HG03045 (cell line): ENCODE measurements at regions not wholly inside any gene's neighbourhood (a gene's known extent, or its start where the extent isn't known, plus 50 kb on each side); places are given as distances from the start of the nearest gene placed in this dataset.
"Not testable (repeated sequence)": the region's sequence is repeated elsewhere in the genome, so short reads cannot be mapped to it uniquely, and the experiment has no call there.

Source experiments
- ATAC-seq: cut with Tn5 transposase; IDR thresholded peaks from one replicate; pipeline ENCODE4 v1.9.1; 2021; ENCODE audit warnings: mild to moderate bottlenecking, moderate library complexity; ENCODE audit not compliant: unreplicated experiment

DNA sequence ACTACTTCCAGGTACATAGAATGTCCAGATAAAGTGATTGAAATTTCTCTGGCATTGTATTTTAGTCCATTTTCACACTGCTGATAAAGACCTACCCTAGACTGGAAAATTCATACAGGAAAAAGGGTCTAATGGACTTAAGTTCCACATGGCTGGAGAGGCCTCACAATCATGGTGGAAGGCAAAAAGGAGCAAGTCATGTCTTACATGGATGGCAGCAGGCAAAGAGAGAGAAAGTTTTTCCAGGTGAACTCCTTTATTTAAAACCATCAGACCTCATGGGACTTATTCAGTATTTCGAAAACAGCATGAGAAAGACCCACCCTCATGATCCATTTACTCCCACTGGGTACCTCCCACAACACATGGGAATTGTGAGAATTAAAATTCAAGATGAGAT is 1359.7 kb upstream of the RAG2 start:
- ATAC-seq: no peak

DNA sequence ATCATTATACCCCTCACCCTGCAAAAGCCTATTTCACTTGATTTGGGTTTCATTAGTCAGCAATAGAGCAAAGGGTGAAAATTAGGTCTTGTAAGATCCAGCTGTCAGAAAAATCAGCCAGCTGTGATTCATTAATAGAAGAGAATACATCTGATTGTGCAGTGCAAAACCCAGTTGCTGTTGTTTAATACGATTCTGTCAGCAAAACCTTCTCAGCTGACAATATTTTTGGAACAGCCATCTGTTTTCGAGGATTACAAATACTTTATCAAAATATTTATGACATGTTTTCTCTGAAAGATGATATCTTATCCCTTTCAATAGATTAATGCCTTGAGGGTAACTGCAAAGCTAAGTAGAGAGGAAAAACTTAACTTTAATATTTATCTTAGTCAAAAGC is 1354.0 kb upstream of the RAG2 start:
- no peak for ATAC-seq

DNA sequence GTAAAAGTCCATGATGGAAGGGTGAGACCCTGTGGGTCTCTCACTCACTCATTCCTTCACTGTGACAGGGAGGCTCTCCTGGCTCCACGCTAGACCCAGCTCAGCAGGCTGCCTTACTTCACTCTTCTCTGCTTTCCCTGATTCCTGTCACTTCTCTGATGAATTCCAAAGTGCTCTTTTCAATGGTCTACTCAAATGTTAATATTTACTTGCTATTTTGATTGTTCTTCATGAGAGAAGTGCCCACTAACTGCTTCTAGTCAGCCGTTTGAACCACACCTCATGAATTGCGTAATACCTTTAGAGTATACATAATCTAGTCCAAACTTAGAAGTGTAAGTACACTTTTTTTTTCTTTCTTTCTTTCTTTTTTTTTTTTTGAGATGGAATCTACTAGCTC is 1350.2 kb upstream of the RAG2 start:
- no peak for ATAC-seq

GRCh38 chr11:37947821-37948220 is 1349.8 kb upstream of the RAG2 start:
- no peak for ATAC-seq

DNA sequence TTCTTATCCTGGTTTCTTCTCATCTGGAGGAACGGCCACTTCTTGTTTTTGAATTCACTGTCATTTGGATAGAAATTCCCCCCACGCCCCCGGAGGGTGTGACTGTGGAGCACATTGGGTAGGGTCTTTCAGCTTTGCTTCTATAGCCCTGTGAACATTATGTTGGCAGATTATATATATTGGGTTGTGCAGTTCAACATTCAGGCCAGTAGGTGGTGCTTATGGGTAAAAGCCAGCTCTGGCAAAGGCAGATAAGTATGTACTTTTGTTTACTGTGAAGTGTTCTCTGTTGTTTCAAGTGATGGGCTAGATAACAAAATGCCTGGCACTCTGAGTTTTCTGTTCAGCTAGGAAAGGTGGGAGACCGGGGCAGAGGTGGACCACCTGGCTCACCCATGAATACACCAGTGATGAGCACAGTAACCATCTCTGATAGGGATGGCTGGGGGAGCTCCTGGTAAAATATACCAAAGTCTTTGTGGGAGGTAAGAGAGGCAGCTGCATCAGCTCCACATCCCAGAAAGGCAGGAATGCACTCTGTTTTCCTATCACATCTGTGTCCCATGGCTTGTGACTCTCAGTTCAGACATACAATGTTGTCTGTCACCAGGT is 1348.2 kb upstream of the RAG2 start:
- ATAC-seq: peak; percentile 49

GRCh38 chr11:37942081-37942480 is 1344.0 kb upstream of the RAG2 start:
- no peak for ATAC-seq

- no peak for ATAC-seq
These were observed 1331.1 kb upstream of the RAG2 start for GRCh38 chr11:37929100-37929653.

- ATAC-seq: no peak
These were observed 1328.7 kb upstream of the RAG2 start for GRCh38 chr11:37926772-37927171.

DNA sequence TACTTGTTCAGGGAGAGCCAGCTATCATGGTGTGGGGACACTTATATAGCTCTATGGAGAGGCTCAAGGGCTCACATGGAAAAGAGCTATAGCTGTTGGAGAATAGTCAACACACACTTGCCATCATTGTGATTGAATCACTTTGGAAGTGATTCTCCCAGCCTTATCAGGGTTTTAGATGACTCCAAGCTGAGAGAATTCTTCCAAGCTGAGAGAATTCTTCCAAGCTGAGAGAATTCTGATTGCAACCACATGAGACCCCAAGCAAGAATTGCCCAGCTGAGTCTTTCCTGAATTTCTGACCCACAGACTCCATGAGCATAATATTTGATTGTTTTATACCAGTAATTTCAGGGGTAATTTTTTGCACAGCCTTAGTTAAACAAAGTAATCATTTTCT is 1318.3 kb upstream of the RAG2 start:
- ATAC-seq: no peak

DNA sequence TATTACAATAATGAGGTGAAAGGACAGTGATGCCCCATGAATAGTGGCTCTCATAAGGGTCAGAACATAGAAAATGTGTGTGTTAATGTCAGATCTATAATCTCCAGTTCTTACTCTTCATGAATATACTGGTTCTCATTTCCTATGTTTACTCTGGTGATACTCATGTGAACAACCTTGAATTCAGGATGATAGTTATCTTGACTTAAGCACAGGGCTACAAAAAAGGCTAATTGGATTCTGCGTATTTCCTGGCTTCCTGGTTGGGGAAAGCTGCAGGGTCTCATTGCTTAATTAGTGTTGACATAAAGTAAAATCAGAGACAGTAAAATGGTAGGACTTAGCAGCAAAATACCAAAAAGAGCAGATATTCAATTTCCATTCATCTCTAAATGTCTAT is 1316.8 kb upstream of the RAG2 start:
- no peak for ATAC-seq

DNA sequence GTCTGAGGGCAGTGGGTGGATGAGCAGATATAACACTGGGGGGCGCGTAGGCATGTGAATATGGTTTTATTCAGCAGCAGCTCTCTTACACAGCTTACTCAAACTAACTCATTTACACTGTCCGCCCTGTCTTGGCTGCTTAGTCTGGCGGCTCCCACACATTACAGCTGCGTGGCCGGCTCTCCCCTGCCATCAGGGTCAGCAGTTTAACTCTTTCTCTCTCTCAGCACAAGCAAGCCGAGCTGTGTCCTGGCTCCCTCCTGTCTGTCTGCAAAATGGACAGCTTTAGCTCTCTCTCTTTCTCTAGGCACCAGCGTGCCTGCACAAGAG is 1310.1 kb upstream of the RAG2 start:
- ATAC-seq: no peak

DNA sequence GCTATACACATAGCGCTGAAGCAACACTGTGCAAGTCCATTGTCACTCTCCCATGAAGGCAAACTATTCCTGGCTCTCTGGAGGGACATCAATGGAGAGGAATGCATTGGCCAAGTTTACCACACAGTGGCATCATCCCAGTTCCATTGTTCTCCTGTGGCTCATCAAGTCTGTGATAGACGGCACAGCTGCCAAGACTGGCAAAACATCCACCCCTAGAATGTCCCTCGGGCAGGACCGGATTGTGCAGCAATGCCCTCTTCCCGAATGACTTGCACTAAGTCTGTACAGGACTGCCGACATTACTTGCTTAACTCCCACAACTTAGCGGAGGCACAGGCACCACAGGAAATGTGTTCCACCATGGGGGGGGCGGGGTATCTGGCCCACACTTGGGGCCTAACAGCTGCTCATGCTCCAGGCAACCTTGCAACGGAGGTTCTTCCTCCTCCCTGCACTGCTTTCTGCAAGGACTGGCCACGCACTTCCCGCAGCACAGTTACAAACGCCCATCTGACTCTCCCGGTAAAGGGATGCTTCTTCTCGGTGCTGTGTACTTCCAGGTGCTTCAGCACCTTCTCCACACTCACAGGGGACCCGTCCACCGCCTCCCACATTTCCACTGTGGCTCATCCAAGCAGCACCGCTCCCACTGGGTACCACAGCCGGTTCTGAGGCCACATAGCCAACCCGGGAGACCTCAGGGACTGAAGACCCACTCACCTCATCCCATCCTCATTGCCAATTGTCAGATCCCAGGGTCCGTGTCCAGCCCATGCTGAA is 1309.6 kb upstream of the RAG2 start:
- ATAC-seq: no peak

DNA sequence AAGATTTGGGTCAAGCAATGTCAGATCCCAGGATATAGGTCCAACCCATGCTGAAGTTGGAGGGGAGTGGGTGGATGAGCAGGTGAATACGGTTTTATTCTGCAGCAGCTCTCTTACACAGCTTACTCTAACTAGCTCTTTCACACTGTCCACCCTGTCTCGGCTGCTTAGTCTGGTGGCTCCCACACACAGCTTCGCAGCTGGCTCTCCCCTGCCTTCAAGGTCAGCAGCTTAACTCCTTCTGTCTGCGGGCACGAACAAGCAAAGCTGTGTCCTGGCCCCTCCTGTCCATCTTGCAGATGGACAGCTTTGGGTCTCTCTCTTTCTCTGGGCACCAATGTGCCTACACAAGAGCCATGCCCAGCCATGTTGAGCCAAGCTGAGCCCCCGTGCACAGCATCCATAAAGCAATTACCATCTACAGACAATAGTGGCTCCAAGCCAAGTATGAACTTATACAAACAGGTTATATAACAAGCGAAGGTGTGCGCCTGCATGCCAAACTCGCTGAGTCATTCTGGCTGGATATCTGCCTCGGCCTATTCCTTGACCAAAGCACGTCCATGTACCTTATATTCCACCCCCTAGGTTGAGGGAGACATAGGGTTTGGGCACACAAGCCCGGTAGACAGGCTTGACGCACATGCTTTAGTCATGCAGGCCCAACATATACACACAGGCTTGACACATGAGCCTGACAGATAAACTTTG is 1307.8 kb upstream of the RAG2 start:
- ATAC-seq: no peak

DNA sequence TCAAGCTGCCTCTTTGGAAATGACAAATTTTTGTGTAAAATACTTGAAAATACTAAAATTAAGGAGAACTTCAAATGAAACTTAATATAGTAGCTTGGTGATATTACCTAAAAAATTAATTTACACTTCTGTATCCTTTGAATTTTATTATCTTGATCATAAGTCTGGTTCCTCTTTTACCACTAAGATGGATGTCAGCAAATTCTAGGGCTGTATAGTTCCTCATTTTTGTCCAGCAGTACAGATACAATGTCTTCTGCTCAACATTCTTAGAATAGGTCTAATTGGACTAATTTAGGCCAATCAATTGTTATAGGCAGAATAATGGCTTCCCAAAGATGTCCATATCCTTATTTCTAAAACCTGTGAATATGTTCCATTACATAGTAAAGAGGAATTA is 1298.0 kb upstream of the RAG2 start:
- no peak for ATAC-seq

DNA sequence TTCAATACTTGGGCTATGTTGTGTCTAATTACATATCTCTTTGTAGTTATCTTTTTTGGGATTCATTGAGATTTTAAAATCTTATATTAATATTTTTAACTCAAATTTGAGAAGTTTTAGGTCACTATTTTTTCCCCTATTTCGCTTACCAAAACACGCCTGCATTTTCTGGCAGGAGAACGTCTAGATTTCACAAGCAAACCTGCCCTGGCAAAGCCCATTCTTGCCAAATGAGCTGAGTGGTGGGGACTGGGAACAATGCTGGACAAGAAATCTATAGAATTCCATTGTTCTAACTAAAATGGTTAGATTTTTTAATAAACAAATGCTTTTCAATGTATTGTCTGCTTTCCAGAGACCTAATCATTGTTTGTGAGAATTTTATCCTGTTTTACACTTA is 1283.7 kb upstream of the RAG2 start:
- ATAC-seq: no peak

DNA sequence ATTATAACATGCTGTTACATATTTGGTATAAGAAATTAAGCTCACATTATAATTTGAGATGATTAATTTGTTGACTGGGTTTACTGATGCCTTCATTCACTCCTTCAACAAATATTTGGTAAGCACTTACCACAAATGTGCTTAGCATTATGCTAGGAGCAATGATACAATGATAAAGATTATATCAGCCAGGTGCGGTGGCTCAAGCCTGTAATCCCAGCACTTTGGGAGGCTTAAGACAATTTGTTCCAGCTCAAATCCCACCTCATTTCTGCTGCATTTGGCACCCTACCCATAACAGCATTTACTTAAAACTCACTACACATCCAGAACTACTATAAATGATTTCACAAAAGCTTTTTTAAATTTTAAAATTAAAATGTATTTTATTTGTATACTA is 1263.6 kb upstream of the RAG2 start:
- no peak for ATAC-seq

GRCh38 chr11:37858806-37859537 is 1260.9 kb upstream of the RAG2 start:
- ATAC-seq: not testable (repeated sequence)

DNA sequence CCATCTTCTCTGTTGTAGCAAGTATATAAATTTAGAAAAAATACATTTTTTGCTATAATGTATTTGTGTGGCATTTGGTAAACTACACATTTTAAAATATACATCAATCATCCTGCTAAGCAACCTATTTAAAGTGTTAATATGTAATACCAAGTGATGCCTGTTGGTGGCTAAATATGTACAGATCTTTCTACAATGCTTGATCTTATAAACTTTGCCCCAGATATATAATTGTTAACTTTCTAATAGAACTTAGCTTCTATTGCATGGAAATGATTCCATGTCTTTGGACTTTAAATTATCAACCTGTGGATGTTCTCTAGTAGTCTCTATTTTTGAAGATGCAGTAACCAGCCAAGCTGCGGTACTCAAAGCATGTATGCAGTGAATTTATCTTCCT is 1260.4 kb upstream of the RAG2 start:
- ATAC-seq: no peak

DNA sequence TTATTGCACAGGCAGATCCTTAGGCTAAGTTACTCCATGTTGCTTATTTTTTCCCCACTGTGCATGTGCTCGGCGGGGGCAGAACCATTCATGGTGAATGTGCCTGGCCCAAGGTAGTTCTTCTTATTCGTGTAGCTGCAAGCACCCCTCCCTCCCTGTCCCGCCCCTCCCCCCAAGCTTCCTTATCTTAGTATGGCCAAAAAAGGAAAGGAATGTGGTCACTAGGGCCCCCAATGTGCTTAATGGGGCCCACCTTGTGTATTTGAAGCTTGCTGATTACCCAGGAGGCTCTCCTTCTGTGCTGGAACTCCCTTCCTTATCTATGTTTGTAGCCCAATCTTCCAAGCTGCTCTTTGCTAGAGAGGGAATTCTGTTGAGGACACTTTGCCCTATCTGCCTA is 1259.7 kb upstream of the RAG2 start:
- no peak for ATAC-seq

GRCh38 chr11:37849706-37850105 is 1251.7 kb upstream of the RAG2 start:
- ATAC-seq: no peak

- ATAC-seq: no peak
These were observed 1245.6 kb upstream of the RAG2 start for GRCh38 chr11:37843603-37844002.
